Skin of body (tissue), 1 donor: ENCODE measurements at regions not wholly inside any gene's neighbourhood (a gene's known extent, or its start where the extent isn't known, plus 50 kb on each side); places are given as distances from the start of the nearest gene placed in this dataset.

Experiments
- DNase-seq: peaks from one replicate; lab custom pipeline; 2025; lab: John Stamatoyannopoulos, UW

DNA sequence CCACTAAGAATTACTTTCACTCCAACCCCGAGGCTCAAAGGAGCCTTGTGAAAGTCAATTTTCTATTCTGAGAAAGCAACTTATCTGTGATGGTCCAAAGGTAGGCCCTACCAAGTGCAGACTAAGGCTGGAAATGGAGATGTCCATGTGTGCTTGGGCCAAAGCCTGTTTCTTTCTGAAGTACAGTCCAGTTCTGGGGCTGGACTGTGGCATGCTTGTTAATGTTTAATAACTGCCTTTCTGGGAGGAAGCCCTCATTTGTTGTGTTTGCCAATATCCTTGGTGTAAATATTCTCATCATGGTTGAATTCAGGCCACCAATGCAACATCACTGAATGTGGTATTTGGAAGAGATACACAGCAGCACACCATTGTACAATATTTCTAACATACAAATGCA is 182.3 kb upstream of the BCL6 start:
- DNase-seq = no peak

DNA sequence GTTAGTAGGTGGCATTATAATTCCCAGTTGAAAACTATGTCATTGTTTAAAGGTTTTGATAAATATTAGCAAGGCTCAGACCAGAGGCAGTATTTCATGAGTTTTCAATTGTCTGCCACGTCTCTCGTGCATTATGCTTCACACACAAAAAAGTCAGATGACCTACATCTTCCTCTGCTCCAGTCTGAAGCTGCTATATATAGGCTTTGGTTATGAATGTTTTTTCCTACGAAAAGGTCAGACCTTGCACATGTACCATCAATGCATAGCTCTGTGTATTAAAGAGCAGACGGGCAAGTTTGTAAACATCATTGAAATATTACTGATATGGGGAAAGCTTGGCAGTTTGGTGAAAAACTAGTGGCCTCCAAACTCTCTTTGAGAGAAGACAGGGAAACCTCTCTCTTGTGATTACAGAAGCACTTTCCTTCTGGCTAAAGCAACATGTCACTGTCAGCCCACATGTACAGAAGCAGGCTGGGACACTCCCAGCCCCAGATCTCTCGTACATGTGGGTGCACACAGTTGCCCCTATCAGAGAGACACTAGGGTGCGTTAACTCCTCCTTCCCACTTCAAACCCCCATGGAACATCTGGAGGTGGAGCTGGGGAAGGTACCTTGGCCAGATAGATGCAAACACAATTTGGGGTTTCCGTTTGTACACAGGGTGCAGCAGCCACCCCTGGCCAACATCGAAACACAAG is 184.0 kb upstream of the BCL6 start:
- no peak for DNase-seq

DNA sequence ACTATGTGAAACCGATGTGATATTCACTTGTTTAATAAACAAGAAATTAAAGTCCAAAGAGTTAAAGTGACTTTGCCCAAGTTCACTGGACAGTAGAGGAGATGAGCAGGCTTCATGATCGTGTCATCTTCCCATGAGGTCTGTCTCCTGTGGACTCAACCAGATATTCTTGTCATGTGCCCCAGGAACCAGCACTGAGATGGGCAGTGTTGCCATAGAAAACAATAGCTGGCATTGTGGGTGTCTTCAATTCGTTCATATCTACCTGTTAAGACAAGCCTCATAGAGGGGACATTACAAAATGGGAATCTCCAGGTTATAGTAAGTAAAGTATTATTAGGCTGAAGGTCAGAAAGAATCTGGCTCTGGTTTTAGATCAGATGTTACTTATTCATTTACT is 184.8 kb upstream of the BCL6 start:
- no peak for DNase-seq

DNA sequence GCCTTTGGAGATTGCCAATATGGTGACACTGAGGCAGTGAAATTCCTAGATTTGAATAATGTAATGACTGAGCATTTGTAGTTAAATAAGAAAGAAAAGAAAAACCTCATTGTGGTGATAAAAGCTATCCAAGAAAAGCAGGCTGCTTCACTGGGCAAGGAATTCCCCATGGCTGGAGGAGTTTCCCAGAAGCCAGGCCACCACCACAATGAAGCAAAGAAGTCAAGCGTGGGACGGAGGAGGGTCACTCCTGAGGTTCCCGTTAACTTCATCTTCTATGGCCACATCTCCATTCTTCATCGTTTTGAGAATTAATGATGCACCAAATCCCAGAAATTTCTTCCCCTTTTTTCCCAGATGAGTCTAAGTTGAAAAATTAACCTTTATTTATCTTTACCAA is 185.8 kb upstream of the BCL6 start:
- DNase-seq = no peak

DNA sequence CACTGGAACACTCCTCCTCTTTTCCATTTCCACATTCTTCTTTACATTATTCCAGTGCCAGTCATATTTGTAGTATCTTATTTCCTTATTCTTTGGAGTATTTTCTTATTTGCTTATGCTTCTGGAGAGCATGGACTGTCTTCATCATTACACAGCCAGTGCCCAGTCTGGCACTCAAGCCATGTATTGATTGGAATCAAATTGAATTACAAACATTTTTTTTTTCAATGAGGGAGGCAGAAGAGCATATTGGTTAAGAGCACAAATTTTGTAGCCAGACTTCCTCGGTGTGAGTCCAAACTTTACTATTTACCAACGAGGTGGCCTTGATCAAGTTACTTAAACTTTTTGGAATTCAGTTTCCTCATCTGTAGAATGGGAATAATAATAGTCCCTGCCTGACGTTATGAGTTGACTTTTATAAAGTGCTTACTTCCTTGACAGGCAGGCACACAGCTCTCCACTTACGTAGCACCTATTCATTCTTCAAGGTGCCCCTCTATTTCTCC is 186.6 kb upstream of the BCL6 start:
- no peak for DNase-seq

DNA sequence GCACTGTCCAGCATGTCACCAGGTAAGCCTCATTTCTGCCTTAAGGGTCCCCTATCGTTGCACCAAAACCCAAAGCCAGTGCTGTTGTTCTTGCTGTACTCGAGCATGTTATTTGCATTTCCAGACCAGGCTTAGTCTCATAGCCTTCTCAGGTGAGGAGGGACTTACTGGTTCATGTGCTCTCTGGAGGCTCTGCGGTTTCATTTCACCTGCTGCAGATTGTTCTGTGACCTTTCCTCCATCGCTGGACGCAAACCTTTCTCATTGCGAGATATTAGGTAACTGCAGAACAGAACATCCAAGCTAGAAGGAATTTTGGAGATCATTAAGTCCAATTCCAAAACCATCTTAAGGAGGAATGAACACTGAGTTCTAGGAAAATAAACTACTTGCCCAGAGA is 187.3 kb upstream of the BCL6 start:
- no peak for DNase-seq

DNA sequence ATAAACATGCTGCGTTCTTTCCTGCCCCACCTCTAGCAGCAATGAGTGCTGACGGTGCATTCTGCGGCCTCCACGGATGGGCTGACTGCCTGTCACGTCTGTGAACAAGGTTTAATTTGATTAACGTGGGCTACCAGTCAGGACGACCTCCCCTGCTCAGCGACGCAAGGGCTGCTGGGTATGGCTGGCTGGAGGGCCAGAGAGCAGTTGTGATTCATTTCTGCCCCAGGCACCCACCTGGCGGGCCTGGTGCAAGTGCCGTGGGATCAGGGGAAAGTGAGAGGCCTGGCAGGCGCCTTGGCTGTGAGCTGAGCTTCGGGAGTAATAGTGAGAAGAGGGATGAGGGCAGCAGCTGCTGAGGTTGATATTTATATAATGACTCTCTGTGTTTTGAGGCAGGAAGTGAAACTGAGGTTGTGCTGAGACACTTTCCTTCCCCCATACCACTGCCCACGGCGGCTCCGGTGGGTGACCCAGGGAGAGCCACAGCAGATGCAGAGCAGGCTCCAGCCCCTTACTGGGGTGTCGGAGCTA is 190.4 kb upstream of the BCL6 start:
- no peak for DNase-seq

DNA sequence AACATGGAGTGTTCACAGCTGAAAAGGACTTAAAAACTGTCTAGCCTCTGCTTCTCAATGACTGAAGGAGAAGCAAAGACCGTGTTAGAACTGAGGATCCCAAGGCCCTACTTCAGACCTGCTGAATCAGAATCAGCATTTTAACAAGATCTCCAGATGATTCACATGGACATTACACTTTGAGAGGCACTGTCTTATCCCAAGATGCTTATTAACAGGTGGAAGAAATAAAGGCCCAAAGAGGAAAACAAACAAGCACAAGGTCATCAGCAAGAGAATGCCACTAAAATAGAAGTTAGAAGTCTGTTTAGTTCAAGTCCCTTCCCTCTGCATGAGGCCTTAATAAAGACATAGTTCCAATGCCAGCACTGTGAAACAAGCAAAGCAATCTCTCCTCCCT is 191.4 kb upstream of the BCL6 start:
- no peak for DNase-seq

DNA sequence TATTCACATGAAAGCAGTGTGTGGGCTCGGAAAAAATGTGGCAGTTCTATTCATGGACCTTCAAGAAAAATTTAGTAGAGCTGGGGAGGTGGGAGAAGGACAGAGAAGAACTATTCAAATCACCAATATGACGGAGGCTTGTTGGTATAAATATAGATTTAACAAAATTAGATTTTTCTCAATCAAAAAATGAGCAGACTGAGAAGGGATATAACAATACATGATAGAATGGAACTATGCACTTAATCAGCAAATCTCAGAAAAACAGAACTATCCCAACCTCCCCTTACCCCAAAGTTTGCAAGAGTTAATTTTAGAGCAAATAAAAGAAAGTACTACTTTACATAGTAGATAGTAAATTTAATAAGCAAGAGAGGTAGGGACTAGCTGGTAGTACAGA is 194.6 kb upstream of the BCL6 start:
- no peak for DNase-seq

DNA sequence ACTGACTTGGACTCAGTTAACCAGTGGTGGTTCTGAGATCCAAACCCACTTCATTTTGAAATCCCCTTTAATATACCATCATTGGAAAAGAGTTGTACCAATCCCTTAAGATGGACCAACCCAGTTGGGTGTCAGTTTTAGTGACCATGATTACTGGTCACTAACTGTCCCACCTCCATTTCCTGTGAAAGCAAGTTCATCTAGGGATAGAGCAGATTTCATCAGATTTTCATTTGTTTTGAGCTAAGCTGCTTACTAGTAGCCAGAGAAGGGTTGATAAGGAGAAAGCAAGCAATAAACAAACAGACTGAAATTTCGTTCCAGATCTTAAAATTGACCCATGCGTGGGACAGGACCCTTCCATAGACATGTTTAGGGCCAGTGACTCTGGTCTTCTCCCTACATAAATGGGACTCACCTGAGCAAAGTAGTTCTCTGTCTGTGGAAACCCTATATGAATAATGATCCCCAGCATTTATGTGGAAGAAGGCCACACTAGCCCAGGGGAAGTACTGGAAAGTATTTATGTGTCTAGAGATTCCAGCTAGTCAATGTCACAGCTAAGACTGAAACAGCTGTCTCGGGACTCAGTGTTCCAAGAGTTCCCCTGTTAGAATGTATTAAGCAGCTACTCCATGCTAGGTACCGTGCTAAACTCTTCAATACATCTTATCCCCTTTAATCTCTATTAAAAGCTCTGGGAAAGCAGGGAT is 196.0 kb upstream of the BCL6 start:
- no peak for DNase-seq

DNA sequence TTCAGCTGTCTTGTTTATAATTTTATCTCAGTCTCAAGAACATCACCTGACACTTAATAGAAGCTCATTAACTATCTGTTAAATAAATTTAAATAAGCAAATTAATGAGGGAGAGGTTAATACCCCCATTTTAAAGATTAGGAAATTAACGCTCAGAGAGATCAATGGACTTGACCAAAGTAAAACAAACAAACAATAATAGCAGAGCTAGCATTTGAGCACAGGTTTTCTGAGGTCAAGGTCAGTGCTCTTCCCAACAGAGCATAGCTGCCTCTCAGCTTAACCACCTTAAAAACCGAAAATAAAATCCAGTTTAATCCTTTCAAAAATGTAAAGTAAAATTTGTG is 196.6 kb upstream of the BCL6 start:
- DNase-seq = no peak

DNA sequence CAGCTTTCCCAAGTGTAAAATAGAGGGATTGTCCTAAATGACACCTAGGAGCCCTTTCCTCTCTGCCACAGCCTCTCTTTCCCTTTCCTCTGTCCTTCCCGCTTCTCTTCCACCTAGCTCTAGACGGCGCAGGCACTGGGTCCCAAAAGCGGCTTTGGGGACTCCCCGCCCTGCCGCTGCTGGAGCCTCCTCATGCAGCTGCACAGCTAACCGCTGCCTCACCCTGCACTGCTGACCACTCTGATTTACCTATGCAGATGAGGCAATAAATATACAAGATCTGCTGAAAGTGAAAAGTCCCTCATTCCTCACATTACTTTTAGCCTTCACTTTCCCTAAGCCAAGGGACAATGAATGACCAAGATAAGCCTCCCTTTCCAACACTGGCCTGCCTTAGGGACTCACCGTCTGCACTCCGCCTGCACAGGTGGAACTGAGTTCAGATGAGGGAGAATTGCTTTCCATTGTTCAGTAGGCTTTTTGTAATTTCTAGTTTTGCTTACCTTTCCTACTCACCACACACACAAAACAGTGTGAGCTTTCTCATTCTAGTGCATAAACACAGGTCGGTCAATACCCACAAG is 197.5 kb upstream of the BCL6 start:
- DNase-seq = no peak

DNA sequence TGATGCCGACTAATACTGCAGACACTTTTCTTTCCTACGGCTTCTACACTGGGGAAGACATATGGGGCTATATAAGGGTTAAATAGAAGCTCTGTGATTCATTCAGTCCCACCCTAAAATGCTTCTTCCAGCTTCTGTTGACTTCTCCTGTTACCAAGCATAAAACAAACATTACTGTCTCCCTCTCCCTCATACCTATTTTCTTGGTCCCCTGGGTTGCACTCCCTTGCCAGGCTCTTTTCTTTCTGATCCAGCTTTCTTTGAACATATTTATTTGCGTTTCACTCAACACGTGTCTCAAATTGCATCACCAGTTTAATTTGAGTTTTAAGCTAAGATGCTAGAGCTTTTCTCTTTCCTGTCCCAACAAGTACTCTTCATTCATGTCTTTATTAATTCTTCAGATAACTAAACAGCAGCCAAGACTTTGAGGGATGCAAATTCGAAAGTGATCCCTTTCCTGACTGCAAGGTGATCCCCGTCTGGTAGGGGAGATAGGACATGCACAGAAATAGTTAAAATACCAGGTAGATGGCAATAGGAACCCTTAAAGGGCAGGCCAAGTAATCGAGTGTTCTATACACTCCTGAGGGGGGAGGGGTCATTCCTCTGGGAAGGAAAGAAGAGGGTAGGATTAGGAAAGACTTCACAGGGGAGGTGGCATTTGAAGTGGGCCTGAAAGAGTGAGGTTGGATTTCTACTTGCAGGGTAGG is 198.6 kb upstream of the BCL6 start:
- DNase-seq = no peak

DNA sequence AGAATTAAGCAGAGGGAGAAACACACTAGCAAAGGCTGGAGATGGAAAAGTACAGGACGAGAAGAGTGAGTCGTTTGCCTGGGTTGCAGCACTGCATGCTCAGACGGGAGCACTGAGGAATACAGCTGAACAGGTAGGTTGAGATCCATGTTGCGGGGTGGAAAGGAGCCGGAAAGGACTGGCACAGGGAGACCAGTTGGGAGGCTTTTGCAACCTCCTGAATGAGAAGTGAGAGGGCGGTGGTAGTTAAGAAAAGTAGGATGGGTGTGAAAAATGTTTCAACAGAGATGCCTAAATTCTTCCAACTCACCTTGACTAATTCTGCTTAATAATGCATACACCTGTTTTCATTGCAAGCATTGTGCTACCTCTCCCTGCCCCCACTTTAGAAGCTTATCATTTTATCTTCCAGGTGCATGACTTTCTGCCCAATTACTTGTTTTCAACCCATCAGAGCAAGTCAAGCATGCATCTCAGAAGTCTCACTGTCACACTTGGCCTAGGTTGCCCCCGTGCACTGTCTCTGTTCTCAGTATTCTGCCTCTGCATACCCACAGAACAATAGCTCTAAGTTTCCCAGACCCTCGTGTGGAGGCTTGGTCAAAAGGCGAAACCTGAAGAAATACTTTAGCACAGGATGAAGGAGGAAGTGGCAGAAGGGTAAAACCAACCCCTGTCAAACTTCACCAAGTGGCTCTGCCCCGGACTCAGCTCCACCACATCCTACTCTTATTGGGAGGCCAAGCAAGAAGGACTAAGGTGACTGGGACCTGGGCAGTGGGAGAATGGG is 199.3 kb upstream of the BCL6 start:
- DNase-seq = no peak

DNA sequence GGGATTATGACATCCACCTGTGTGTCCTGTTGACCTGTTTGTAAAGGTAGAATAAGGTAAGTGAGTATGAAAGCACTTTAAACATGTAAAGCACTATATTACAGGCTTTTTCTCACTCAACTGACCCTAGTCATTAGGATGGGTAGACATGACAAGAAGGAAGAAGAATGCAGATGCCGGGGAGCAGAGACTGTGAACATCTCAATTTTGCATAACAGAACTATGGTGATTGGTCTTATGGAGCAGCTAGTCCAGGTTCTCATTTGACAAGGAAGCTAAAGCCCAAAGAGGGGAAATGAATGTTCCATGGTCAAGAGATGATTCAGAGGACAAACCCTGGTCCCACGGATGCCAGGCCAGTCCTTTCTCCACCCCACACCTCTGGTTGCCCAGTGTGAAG is 200.1 kb upstream of the BCL6 start:
- DNase-seq = no peak

DNA sequence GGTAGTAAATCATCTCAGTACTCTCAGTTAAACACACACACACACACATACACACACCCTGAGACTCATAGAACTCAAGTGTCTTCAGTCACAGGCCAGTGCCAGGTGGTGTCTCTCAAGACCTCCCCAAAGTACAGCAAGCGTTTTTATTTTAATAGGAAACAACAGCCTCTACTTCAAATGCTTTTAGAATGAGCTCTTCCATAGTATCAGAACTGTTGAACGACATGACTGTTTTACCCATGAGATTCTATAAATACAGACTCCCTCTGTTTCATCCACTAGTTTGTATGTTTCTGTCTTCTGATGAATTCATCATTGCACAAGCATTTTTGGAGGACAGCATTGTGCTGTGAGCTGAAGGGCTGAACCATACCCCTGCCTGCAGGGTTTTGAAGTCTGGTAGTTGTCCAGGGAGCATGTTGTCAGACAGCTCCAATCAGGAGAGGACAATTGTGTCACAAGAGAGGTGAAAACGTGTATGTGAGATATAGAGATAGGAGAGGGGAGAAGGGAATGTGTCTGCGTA is 201.0 kb upstream of the BCL6 start:
- peak; percentile 70 for DNase-seq

DNA sequence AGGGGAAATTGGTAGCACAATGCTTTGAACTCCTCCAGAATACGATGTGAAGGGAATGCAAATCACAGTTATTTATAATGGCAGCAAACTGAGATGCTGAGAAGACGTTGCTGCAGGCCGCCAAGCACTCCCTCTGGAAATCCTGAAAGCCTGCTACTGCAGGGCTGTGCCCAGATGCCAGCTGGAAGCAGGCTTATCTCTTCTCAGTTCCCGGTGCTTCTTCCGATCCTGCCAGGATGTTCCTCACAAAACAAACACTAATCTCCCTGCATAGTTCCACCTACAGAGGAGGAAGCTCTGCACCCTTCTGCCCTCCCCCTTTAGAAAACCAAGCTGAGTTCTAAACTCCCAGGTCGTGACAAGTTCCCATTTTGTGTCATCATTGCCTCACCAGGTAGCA is 201.7 kb upstream of the BCL6 start:
- DNase-seq = no peak

DNA sequence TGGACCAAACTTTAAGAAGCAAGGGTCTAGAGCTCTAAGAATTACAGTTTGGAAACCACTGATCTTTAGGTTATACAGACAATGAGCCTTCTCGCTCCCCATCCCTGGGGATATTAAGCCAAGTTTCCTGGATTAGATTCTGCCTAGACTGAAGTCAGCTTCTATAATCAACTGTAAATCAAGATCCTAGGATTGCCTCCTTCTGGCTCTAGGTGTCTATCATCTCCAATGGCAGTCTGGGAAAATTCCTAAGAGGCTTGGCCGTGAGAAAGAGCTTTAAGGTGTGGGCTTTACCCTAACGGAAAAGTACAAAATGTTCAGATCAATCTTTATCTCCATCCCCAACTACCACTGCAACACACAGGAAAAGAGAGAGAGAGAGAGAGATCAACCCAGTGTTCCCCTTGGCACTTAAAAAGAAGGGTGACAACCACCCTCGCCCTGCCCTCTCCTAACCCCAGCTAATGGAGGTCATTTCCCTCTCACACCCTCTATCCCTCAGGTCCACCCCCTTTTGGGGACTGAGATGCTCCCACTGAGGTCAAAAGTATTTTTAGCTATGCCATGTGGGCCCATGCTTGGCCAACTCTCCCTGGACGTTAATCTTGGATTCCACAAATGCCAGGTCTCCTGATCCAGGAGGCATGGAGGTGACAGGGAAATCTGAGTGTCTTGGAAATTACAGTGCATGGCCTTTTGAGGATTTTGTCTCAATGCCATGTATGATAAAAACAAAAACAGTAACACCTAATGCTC is 202.8 kb upstream of the BCL6 start:
- no peak for DNase-seq

DNA sequence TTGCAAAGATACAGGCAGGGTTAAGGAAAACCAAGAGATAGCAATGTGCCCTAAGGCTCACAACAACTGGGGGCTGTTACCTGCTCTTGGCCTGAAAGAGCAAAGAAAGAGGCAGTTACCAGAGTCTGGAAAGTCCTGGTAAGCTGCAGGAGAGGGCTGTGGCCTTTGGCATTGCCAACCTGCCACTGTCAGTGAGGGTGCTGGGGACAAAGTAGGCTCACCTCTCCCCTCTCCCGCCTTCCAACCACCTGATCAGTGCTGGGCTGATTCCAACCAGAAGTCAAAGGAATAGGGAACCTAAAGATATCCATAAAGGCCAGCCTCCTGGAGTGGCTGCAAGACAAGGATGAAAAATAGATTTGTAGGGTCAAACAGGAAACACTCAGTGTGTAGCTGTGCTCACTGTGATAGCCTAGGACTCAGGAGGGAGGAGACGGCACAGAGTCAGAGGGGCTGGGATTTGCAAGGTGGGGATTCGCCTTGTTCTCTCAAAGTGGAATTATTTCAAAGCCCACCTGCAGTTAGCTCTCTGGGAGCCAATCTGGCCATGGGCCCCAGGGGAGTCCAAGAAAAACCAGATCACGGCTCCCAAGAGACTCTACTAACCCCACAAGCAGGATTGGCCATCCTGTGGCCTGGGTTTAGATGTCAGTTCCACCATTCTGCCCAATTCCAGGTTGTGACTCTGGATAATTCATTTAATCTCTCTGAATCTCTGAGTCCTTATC is 204.0 kb upstream of the BCL6 start:
- DNase-seq = no peak

DNA sequence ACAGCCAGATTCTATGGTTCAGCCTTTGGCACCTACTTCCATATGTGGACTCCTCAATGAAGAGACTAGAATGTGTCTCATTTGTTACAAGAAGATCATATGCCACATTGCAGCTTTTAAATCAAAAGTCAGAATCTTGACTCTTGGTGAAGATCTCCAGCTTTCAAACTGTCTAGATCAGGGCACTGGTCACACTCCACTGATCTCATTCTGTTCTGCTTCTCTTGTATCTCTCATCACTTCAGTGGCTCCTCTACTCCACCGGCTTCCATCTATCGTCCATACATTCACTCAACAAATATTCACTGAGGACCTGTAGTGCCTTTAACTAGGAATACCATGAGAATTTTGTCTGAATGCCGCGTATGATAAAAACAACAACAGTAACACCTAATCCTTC is 203.3 kb upstream of the LPP start:
- DNase-seq = no peak
